ENCODE measurements at regions not wholly inside any gene's neighbourhood (a gene's known extent, or its start where the extent isn't known, plus 50 kb on each side); places are given as distances from the start of the nearest gene placed in this dataset.
A peak's percentile ranks its signal among the peaks of the same experiment; 100 is the strongest.
"Not testable (repeated sequence)": the region's sequence is repeated elsewhere in the genome, so short reads cannot be mapped to it uniquely, and the experiment has no call there.

GRCh38 chr5:74459984-74460383 lies 180.5 kb downstream of the ENC1 start:
- DNase-seq: no peak

GRCh38 chr5:74457876-74458275 lies 182.7 kb downstream of the ENC1 start:
- DNase-seq: no peak

GRCh38 chr5:74454263-74455030 lies 186.1 kb downstream of the ENC1 start:
- DNase-seq: no peak

GRCh38 chr5:74452856-74453255 lies 187.7 kb downstream of the ENC1 start:
- no peak for DNase-seq

GRCh38 chr5:74450095-74450494 lies 190.4 kb downstream of the ENC1 start:
- DNase-seq: no peak

GRCh38 chr5:74446725-74447241 lies 193.7 kb downstream of the ENC1 start:
- DNase-seq: no peak

GRCh38 chr5:74442466-74442865 lies 198.1 kb downstream of the ENC1 start:
- peak; percentile 40 for DNase-seq

GRCh38 chr5:74441616-74442015 lies 198.9 kb downstream of the ENC1 start:
- DNase-seq: peak; percentile 93

- no peak for DNase-seq
Measured at GRCh38 chr5:74440341-74440740, 200.2 kb downstream of the ENC1 start.

GRCh38 chr5:74437870-74438269 lies 202.7 kb downstream of the ENC1 start:
- DNase-seq: not testable (repeated sequence)

- DNase-seq: no peak
Measured at GRCh38 chr5:74433896-74434829, 206.4 kb downstream of the ENC1 start.

- no peak for DNase-seq
Measured at GRCh38 chr5:74433255-74433895, 207.2 kb downstream of the ENC1 start.

GRCh38 chr5:74432721-74433120 lies 207.8 kb downstream of the ENC1 start:
- DNase-seq: no peak

GRCh38 chr5:74432216-74432615 lies 208.3 kb downstream of the ENC1 start:
- no peak for DNase-seq

- no peak for DNase-seq
Measured at GRCh38 chr5:74431290-74431669, 209.2 kb downstream of the ENC1 start.

GRCh38 chr5:74430631-74431289 lies 209.8 kb downstream of the ENC1 start:
- DNase-seq: no peak

GRCh38 chr5:74429495-74429894 lies 211.0 kb downstream of the ENC1 start:
- no peak for DNase-seq

- no peak for DNase-seq
Measured at GRCh38 chr5:74428876-74429275, 211.7 kb downstream of the ENC1 start.

- DNase-seq: no peak
Measured at GRCh38 chr5:74428275-74428674, 212.3 kb downstream of the ENC1 start.

- DNase-seq: no peak
Measured at GRCh38 chr5:74426506-74426905, 214.0 kb downstream of the ENC1 start.

- no peak for DNase-seq
Measured at GRCh38 chr5:74424162-74424868, 216.2 kb downstream of the ENC1 start.

- DNase-seq: no peak
Measured at GRCh38 chr5:74423383-74423782, 217.1 kb downstream of the ENC1 start.
